Uterus (tissue), 3 donors: ENCODE measurements at regions not wholly inside any gene's neighbourhood (a gene's known extent, or its start where the extent isn't known, plus 50 kb on each side); places are given as distances from the start of the nearest gene placed in this dataset.

Source experiments
- DNase-seq, 2 donors: peaks; one replicate each; pipeline ENCODE4 v3.0.0-alpha.2; 2019 to 2020
- H3K27ac ChIP-seq, 2 donors: fragments of 200-600 bp; sonication (generic); 1 replicate in 1 of 2; 2 replicates in 1 of 2; pipeline ENCODE4 v1.5.1; 2016 to 2018
- H3K27me3 ChIP-seq, 2 donors: fragments of 200-600 bp; sonication (generic); one replicate each; pipeline ENCODE4 v1.5.1; 2018 to 2019; ENCODE audit warnings: control low read depth in 1 of 2
- H3K36me3 ChIP-seq, 2 donors: fragments of 200-600 bp; sonication (generic); one replicate each; pipeline ENCODE4 v1.5.1; 2019; ENCODE audit warnings: control low read depth in 1 of 2
- H3K4me1 ChIP-seq, 2 donors: fragments of 200-600 bp; sonication (generic); one replicate each; pipeline ENCODE4 v1.5.1; 2018 to 2019; ENCODE audit warnings: control low read depth in 1 of 2
- H3K4me3 ChIP-seq, 2 donors: fragments of 200-600 bp; sonication (generic); 1 replicate in 1 of 2; 2 replicates in 1 of 2; pipeline ENCODE4 v1.5.1; 2018 to 2019; ENCODE audit warnings: mild to moderate bottlenecking in 1 of 2
- H3K9me3 ChIP-seq, 2 donors: fragments of 200-600 bp; sonication (generic); one replicate each; pipeline ENCODE4 v1.5.1; 2019; ENCODE audit warnings: control low read depth in 1 of 2
- CTCF ChIP-seq, 4 experiments: fragments of 200-600 bp in 2 of 4; fragments of 450-650 bp in 2 of 4; sonication (generic) in 2 of 4; IDR thresholded peaks; one replicate each; pipeline ENCODE4 v1.5.1; 2016 to 2019; ENCODE audit warnings: antibody characterized with exemption in 4 of 4, mild to moderate bottlenecking in 2 of 4, moderate library complexity in 1 of 4
- POLR2A ChIP-seq, 2 donors: fragments of 450-650 bp; IDR thresholded peaks; one replicate each; pipeline ENCODE4 v1.6.1; 2016; ENCODE audit warnings: antibody characterized with exemption in 2 of 2, mild to moderate bottlenecking in 1 of 2, moderate library complexity in 1 of 2
- intact Hi-C: fragments of 100-400 bp; cut with DNase I; formaldehyde crosslinking; loops from one replicate; pipeline ENCODE4 v1.15.1; 2023; ENCODE audit warnings: low total_unique reads
- donor health status: DM: yes; HTN: yes; CAD: no.

DNA sequence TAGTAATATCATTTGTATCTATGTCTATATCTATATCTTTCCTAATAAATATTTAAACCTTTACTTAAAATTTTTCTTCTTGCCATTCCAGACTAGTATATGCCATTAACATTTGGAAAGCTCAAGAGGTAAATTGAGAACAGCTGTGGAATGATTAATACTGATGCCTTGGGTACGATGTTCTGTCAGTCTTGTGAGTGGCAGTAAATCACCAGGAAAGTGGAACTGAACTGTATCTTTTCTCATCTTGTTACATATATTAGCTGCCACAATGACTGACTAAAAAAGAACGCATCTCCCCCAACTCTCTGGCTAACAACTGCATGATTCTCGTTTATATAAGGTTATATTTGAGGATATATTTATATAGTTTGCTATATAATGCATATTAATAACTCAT, 137.0 kb upstream of the ASCC3 start:
- TF ChIP-seq POLR2A (IDR thresholded peaks at IDR 0.05): no peak
- TF ChIP-seq CTCF (IDR thresholded peaks at IDR 0.05): no peak
- intact Hi-C loops: no loop called here
- Histone ChIP-seq H3K27me3 (no peaks in the 10 kb centered on the region), H3K9me3 (no peaks in the 10 kb centered on the region), H3K27ac (no peak overlapping the region), H3K36me3 (no peaks in the 10 kb centered on the region), H3K4me3 (no peak overlapping the region), H3K4me1 (no peaks in the 10 kb centered on the region)
- no peak for DNase-seq

DNA sequence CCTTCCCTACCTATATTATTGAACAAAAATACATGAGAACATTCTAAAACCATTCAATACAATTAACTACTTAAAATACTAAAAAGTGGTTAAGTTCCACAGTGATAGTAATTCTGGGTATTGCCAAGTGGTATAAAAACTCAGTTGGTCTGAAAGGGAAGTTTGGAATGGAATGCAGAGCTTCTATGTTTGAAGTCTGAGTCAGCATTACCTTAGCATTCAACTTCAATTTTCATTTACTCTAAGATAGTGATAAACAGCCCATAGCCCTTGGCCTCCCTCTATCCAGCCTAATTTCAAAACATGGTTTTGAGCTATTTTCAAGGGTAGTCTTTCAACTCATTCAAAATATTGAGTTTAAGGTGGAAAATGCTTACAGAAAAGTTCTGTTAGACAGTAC, 140.4 kb upstream of the ASCC3 start:
- no peak for TF ChIP-seq CTCF (IDR thresholded peaks at IDR 0.05)
- TF ChIP-seq POLR2A (IDR thresholded peaks at IDR 0.05): no peak
- Histone ChIP-seq H3K27ac (no peak overlapping the region), H3K4me3 (no peak overlapping the region), H3K9me3 (no peaks in the 10 kb centered on the region), H3K36me3 (no peaks in the 10 kb centered on the region), H3K4me1 (no peaks in the 10 kb centered on the region), H3K27me3 (no peaks in the 10 kb centered on the region)
- no peak for DNase-seq
- intact Hi-C loops: no loop called here

DNA sequence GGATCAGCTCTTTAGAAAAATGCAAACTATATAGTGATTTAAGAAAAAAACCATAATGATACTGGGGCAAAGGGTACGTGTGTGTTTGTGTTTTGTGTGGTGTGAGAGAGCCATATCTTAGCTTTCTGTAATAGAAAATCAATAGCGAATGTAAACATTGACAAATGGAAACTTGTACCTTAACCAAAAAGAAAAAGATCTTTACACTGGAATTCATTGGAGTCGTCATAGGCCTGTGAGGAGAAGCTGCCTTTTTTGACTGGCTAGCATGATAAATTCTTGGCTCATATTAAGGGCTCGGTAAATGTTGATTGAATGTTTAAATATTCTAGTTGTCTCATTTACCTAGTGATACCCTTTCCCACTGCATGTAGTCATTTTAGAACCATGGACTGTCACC, 161.8 kb upstream of the ASCC3 start:
- Histone ChIP-seq H3K9me3 (no peaks in the 10 kb centered on the region), H3K36me3 (no peaks in the 10 kb centered on the region), H3K27ac (no peak overlapping the region), H3K4me1 (no peaks in the 10 kb centered on the region), H3K4me3 (no peak overlapping the region), H3K27me3 (no peaks in the 10 kb centered on the region)
- no peak for DNase-seq
- intact Hi-C loops: no loop called here
- TF ChIP-seq CTCF (IDR thresholded peaks at IDR 0.05) (no peak), POLR2A (IDR thresholded peaks at IDR 0.05) (no peak)

DNA sequence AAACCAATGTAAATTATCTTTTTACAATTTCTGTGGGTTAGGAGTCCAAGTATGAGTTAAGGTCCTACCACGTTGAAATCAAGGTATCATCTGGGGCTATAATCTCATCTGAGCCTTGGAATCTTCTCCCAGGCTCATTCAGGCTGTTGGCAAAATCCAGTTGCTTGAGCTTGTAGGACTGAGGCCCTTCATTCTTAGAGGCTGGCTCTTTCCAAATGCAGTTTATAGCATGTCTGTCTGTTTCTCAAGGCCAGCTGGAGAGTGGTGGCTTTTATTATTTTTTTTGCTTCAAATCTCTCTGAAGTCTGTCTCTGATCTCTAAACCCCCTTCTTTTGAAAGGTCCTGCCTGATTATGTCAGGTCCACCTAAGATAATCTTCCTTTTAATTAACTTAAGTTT, 177.2 kb upstream of the ASCC3 start:
- intact Hi-C loops: no loop called here
- Histone ChIP-seq H3K36me3 (no peaks in the 10 kb centered on the region), H3K27ac (no peak overlapping the region), H3K4me1 (no peaks in the 10 kb centered on the region), H3K4me3 (no peak overlapping the region), H3K27me3 (no peaks in the 10 kb centered on the region), H3K9me3 (no peaks in the 10 kb centered on the region)
- no peak for TF ChIP-seq POLR2A (IDR thresholded peaks at IDR 0.05)
- TF ChIP-seq CTCF (IDR thresholded peaks at IDR 0.05): no peak
- DNase-seq: no peak

DNA sequence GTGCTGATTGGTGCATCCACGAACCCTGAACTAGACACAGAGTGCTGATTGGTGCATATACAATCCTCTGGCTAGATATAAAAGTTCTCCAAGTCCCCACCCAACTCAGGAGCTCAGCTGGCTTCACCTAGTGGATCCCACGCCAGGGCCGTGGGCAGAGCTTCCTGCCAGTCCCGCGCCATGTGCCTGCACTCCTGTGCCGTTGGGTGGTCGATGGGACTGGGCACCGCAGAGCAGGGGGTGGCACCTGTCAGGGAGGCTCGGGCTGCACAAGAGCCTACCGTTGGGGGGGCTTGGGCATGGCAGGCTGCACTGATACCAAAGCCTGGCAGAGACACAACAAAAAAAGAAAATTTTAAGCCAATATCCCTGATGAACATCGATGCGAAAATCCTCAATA, 185.4 kb upstream of the ASCC3 start:
- H3K27ac ChIP-seq: no peak overlapping the region
- DNase-seq: no peak
- no peaks in the 10 kb centered on the region for H3K27me3 ChIP-seq
- H3K4me1 ChIP-seq: no peaks in the 10 kb centered on the region
- intact Hi-C loops: no loop called here
- TF ChIP-seq CTCF (IDR thresholded peaks at IDR 0.05) (no peak), POLR2A (IDR thresholded peaks at IDR 0.05) (no peak)
- no peaks in the 10 kb centered on the region for H3K9me3 ChIP-seq
- H3K4me3 ChIP-seq: no peak overlapping the region
- no peaks in the 10 kb centered on the region for H3K36me3 ChIP-seq
